Activated CD4-positive, alpha-beta T cell treated with anti-CD3 and anti-CD28 coated beads for 4 hours (primary cell): ENCODE measurements at regions not wholly inside any gene's neighbourhood (a gene's known extent, or its start where the extent isn't known, plus 50 kb on each side); places are given as distances from the start of the nearest gene placed in this dataset.
A peak's percentile ranks its signal among the peaks of the same experiment; 100 is the strongest.
"Not testable (repeated sequence)": the region's sequence is repeated elsewhere in the genome, so short reads cannot be mapped to it uniquely, and the experiment has no call there.

ENCODE experiments used
- DNase-seq, 2 donors: peaks; one replicate each; pipeline ENCODE4 v3.0.0-alpha.2; 2020

DNA sequence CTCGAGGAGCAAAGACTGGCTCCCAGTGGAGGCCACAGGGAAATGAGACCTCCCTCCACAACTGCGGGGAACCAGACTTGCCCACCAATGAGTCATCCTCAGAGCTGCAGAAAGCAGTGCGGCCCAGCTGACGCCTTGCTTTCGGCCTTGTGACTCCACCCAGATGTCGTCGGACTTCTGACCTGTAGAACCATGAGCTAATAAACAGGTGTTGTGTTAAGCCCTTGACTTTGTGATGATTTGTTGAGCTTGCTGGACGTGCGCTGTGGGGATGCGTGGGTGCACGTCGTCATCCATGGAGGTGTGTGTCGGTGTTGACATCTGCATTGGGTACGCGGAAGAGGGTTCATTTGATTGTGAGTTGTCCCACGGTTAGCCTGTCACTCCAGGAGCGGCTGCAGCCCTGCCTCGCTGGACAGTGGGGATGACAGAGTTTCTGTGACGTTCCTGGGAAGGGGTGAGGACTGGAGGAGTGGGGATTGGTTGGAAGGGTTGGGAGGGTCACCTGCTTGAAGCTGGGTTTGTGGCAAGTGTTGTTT, 154.1 kb downstream of the SH3BP4 start:
- DNase-seq, result no peak

DNA sequence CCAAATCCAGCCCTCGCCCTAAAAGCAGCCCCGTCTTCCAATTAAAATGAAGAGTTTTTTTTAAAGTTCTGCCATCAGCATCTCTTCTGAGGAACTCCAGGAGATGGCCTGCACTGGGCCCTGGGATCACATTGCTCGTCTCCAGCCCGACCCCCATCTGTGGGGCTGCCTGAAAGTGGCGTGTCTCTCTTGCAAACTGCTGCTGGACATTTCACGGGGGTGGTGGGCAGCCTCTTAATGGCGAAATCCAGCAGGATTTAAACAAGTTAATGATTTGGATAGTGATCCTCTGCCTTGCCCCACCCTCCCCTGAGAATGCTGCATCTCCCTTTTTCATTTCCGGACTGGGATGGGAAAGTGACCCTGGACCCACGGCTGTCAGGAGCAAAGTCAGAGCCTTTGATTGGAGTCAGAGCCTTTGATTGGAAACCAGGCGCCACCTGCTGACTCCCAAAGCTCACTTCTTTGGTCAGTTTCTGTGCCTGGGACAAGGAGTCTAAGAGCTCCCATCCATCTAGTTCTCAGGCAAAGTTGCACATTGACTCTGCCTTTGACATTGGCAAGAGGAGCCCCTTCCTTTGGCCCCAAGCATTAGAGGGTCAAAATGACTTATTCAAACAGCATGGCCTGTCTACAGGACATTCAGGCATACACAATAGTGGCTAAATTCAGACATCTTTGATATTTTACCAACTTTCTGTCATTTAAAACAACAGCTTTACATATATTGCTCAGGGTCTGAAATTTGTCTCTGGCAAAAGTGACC, 155.2 kb downstream of the SH3BP4 start:
- no peak for DNase-seq

DNA sequence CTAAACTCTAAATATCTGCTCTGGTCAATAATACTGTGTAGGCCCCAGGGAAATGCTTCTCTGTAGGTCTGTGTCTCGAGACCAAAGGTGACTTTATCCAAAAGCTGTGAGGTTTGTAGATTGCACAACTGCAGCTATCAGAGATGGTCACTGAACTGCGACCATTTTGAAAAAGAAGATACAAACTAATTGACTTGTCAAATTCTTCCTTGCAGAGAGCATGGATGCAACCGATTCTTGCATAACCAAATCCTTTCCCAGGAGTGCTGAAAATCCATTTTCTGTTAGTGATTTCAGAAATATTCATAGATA, 155.8 kb downstream of the SH3BP4 start:
- no peak for DNase-seq

DNA sequence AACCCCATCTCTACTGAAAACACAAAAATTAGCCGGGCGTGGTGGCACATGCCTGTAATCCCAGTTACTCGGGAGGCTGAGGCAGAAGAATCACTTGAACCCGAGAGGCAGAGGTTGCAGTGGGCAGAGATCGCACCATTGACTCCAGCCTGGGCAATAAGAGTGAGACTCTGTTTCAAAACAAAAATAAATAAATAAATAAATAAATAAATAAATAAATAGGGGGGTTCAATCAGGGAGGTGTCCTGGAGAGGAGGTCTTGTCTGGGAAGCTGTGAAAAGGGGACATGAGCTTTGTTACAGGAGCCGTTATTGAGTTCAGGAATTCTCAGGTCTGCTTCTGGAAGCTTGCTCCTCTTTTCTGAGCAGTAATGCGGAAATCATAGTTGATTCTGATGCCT, 157.7 kb downstream of the SH3BP4 start:
- not testable (repeated sequence) for DNase-seq

- no peak for DNase-seq
Observed at GRCh38 chr2:235112365-235112764, 160.5 kb downstream of the SH3BP4 start.

GRCh38 chr2:235113854-235114253, 162.0 kb downstream of the SH3BP4 start:
- no peak for DNase-seq

- DNase-seq, result no peak
Observed at GRCh38 chr2:235114286-235114685, 162.5 kb downstream of the SH3BP4 start.

- no peak for DNase-seq
Observed at GRCh38 chr2:235115521-235115920, 163.7 kb downstream of the SH3BP4 start.

DNA sequence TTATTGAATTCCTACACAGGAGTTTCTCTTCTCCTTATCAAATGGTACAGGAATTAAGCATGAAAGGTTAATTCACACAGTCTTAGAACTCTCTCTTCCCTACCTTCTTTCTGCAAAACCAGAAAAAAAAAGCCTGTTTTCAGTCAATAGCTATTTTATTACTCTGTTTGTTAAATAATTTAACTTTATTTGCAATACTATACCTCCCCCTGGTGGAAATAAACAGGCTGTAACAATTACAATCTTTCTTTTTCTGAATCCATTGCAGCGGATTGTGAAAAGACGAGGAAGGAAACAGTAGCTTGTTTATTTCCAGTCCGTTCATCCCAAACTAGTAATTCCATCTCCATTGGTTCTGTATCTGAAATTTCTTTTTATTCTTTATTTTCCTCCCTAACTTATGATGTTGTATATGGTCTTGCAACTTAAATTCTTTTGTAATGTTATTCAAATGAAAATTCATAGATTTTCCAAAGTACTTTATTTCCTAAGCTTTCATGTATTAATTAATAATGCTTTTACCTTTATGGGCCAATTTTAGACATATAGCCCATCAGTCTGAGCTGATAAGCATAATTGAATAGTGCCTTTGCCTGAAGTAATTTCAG, 165.2 kb downstream of the SH3BP4 start:
- DNase-seq, result no peak

DNA sequence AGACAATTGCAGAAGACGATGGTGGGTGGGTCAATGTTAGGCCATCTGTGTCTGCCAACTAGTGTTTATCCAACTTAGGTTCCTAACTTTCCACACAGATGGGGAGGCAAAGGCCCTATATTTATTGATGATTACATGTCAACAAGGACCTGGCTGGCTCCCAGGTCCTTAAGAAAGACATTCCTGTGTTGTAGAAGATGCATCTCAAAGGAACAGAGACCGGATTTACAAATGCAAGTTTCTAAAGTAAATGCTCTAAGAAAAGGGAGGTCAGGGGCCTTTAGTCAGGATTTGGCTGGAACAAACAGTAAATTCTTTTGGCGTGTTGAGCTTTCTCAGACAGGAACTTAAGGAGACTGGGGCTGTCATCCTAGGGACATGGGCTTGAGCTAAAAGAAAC, 175.0 kb downstream of the SH3BP4 start:
- DNase-seq, result no peak

DNA sequence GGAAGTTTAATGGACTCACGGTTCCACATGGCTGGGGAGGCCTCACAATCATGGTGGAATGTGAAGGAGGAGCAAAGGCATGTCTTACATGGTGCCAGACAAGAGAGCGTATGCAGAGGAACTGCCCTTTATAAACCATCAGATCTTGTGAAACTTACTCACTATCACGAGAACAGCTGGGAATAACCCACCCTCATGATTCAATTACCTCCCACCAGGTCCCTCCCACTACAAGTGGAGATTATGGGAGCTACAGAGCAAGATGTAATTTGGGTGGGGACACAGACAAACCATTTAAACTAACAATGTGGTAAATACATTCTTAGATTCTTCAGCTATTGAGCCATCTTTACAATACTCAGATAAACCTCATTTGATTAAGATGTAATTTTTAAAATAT, 176.1 kb downstream of the SH3BP4 start:
- DNase-seq, result no peak

- DNase-seq, result no peak
Observed at GRCh38 chr2:235129850-235130249, 178.0 kb downstream of the SH3BP4 start.

GRCh38 chr2:235131334-235132305, 179.8 kb downstream of the SH3BP4 start:
- DNase-seq, result no peak

DNA sequence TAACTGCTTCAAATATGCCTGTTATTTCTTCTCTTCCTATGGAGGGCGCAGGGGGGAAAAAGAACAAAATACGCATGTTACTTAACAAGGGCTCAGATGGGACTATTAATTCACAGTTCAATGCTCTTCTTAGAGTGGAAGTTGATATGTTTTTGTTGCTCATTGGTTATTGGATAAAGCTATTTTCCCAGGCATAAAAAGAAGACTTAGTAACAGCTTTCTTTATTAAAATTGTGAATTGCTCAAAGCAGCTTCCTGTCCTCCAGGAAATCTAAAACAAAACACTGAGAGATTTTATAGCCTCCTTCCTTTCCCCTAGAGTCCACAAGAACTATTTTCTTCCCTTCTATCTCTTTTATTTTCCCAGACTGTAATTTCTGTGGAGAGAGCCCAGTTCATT, 180.8 kb downstream of the SH3BP4 start:
- DNase-seq, result no peak

DNA sequence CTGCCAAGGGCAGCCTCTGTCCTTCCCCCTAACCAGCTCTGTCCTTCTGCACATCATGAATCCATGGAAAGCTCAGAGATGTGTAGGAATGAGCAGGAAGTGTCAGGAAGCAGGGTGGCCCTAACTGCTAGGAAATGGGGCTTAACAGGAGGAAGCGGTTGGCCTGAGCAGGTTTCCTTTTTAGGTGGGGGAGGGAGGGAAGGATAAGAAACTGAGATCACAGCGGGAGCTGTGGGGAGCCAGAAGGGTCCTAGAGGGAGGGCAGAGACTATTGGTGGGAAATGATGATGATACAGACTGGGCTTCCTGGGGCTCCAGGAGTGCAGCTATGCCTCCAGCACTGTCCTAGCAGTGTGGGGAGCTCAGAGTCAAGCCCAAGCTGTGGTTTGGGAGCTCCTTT, 182.0 kb downstream of the SH3BP4 start:
- no peak for DNase-seq

DNA sequence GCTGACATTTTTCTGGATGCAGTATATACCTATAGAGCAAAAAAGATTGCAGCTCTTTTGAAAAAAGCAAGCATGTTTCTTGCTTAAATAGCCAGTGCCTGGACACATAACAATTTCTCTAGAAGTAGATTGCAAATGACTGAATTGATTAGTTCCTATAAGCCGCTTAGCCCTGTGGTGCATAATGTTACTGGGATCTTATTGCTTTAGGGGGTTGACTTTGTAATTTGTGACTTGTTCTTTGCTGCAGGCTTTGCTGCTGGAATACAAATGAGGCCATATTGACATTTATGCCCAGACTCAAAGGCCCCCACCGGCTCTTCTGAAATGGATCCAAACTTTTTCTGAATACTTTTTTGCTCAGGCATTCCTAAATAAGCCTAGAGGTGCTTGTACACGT, 182.6 kb downstream of the SH3BP4 start:
- no peak for DNase-seq

DNA sequence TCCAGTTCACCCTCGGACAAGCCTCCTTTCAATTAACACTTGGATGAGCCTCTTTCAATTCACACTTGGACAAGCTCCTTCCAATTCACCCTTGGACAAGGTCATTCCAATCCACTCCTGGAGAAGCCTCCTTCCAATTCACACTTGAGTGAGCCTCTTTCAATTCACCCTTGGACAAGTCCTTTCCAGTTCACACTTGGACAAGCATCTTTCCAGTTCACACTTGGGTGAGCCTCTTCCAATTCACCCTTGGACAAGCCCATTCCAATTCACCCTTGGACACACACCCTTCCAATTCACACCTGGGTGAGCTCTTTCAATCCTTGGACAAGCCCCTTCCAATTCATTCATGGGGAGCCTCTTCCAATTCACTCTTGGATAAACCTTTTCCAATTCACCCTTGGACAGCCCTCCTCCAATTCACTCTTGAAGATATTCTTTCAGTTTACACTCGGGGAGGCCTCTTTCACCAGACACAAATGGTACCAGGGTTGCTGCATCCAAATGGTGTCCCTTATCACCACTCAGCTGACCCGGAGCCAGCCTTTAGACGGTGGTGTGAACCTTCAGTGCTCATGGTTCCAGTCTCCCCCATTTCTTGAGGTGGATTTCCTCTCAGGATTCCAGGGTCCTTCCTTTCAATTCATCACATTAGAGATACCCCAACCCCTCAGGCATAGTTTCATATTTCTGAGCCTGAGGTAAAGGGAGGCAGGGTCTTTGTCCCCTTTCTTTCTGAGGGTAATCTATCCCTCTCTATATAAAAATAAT, 183.6 kb downstream of the SH3BP4 start:
- no peak for DNase-seq

DNA sequence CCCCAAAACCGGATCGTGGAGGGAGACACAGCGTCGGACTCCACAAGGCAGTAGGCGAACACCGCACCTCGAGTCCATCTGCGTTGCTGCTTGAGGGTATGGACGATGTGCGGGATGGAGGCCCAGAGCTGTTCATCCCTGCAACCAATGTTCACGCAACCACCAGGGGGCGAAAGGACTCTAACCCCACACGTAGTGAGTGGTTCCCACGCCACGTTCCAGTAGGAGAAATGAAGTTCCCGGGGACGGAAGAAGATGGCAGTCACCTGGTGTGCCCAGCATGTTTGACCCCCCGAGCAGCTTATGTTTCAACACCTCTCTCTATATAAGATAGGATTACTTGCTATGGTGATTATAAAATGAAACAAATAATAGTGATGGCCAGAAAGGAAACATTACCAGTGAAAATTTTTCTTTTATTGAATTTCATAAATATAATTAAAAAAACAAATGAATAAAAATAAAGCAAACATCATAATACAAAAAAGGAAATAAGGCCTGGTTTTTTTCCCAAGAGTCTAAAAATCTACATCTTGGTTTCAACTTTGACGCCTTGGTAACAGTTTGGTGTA, 184.3 kb downstream of the SH3BP4 start:
- DNase-seq, result peak; percentile 23 to 28

DNA sequence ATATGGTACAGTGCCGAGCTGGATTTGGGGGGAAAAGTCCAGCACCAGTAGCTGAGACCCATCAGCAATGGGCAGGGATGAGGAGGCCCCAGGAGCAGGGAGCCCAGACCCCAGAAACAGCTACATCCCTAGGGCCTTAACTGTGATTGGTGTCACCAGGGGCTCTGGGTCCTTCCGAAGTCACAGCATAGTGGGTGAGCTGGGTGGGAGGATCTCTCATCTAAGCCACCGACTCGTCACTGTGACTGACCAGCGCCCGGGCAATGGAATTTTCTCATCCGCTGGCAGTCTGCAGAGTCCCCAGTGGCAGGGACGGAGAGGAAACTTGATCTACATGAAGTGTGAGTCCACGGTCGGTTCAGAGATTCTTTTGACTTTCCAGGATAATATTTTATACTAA, 186.5 kb downstream of the SH3BP4 start:
- no peak for DNase-seq

DNA sequence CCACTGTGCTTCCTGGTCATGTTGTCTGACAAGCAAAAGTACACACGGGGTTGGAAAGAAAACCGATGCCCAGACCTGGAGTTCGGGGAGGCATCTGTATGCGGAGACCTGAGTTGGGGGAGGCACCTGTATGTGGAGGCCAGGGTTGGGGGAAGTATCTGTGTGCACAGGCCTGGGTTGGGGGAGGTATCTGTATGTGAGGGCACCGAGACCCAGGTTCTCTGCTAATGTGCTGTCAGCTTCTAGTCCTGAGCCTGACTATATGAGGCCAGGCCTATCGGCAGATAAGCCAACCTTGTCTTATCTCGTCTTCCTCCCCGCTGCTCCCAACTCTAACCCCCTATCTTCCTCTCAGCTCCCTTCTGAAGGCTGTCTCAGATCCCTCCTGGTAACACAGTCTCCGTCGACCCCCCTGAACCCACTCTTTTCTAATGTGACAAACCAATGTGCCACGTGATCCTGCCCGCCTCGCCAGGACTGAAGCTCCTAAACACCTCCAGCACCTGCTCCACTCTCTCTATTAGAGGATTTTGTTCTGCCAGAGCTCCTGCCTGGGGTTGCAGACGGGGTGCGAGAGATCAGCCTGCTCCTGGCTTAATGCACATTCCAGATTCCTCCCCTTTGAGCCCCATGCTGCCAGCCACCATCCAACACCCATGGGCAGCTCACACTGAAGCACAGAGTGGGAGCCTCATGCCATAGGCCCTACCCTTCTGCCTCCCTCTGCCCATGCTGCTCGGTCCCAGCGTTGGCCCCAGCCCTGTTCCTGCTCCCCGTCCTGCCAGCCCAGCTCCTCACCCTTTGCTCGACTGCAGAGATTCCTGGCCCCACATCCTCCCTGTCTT, 188.4 kb downstream of the SH3BP4 start:
- DNase-seq, result no peak

GRCh38 chr2:235140801-235141081, 188.9 kb downstream of the SH3BP4 start:
- DNase-seq, result no peak
